ENCODE measurements at regions not wholly inside any gene's neighbourhood (a gene's known extent, or its start where the extent isn't known, plus 50 kb on each side); places are given as distances from the start of the nearest gene placed in this dataset.
"Not testable (repeated sequence)": the region's sequence is repeated elsewhere in the genome, so short reads cannot be mapped to it uniquely, and the experiment has no call there.

GRCh38 chr7:82559193-82559805 is 115.7 kb upstream of the CACNA2D1 start:
- no peak for DNase-seq

DNA sequence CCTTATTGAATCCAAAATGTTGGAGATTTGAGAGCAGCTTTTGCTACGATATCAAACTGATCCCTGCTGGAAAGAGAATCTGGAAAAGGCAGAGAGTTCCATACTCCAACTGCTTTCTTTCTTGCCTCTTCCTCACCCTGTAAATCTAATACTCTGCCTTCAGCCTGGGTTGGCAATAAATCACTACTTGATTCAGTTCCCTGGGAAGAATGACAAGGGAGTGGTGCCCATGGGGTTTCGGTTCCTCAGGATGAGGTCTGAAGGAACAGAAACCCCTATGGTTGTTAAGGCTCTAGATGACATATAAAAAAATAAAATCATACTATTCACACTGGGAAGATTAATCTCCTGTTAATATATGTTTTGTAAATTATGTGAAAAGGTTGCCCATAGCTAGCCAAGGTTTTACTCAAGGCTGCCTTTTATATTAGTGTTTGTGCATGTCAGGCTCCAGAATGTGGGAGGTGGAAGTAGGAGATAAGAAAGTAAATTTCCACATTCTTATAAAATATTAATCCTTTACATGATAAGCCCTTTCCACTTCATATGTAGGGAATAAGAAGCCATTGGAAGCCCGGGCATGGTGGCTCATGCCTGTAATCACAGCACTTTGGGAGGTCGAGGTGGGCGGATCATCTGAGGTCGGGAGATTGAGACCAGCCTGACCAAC is 106.2 kb upstream of the CACNA2D1 start:
- no peak for DNase-seq

- DNase-seq, result no peak
Observed at GRCh38 chr7:82548141-82548688, 104.6 kb upstream of the CACNA2D1 start.

GRCh38 chr7:82542665-82543064 is 99.1 kb upstream of the CACNA2D1 start:
- DNase-seq, result no peak

- no peak for DNase-seq
Observed at GRCh38 chr7:82539969-82540368, 96.4 kb upstream of the CACNA2D1 start.

DNA sequence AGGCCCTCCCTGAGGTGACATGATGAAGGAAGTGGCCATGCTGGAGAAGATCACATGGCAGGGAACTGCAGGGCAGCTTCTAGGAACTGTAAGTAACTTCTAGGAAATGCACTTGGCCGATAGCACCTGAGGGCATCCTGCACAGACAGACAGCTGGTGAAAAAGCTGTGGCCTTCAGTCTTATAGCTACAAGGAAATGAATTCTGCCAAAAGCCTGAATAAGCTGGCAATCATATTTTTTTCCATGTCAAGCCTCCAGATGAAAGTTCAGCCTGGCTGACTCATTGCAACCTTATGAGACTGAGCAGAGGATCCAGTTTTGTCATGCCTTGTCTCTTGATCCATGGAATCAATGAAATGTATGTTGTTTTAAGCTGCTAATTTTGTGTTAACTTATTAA is 91.1 kb upstream of the CACNA2D1 start:
- no peak for DNase-seq

GRCh38 chr7:82530361-82530760 is 86.8 kb upstream of the CACNA2D1 start:
- DNase-seq, result no peak

DNA sequence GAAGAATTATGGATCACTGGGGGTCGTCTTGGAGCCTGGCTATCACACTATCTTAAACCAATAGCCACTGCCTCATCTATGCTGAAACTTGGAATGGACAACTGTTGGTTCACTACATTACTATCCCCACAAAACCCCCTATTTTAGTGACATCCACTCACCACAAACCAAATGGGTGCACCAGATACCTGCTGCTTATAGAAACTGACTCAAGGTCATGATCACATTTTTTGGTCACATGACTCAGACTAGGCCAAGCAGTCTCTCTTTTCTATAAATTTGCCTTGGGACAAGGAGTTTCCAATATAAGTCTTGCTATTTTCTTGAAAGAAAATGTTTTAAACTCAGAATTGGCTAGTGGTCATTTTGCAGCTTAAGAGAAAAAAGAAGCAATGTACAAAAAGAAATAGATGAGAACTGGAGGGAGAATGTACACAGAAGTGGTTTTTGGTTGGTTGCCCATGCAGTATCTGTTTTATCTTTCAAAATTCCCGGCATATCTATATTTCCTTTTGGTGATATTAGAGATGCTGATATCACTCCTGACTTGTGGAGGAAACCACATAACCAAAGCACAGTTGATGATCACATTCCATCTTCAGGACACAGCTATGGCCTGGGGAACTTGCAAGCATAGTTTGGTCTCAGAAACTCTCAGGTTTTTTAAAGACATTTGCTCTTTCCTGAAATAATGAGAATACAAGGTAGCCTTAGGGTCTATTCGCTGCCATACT is 85.2 kb upstream of the CACNA2D1 start:
- DNase-seq, result no peak

DNA sequence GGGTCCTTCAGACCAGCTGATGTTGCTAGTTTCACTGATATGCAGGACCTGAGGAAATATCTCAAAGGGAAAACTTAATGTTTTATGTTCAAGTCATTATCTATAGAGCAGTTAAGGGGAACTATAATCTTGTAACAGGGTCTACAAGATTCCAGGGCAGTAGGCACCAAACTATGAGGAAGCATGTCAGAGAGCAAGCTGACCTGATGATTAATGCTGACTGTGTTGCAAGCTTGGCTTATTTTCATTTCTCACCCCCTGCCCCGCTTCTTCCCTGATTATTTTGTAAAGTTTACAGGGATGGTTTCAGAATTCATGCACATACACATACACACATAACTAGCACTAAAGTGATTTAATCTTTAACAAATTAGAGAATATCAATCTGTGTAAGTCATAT is 84.3 kb upstream of the CACNA2D1 start:
- DNase-seq, result no peak

GRCh38 chr7:82521906-82522445 is 78.4 kb upstream of the CACNA2D1 start:
- DNase-seq, result no peak

DNA sequence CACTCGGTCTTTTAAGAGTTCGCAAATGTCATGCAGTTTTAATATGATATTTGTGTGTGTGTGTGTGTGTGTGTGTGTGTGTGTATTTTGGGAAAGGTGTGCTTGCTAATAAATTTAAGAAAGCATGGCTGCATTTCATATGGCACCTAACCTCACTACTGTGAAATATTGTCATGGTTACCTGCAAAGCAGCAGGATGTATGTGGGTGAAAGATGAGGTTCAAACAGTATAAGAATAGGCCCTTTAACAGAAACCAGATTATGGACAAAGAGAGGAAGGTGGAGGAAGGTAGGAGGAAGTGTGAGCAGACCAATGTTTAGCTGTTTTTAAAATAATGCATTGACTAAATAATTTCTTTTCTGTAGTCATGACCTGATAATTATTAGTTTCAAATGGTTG is 73.5 kb upstream of the CACNA2D1 start:
- no peak for DNase-seq

DNA sequence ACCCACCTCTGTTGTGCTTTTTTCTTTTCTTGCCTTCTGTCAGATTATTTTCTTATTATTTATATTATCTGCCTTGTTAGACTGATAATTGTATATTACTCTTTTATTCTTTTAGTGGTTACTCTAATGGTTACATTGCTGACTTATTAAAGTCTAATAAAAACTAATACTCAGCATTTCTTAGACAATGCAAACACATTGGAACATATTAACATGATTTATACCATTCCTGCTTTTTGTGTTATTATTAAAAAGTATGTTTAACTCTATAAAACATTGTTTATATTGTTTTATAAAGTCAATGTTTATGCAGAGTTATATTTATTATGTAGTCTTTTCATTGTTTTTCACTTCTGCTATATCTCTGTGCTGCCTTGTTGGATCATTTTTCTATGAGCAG is 68.0 kb upstream of the CACNA2D1 start:
- no peak for DNase-seq

DNA sequence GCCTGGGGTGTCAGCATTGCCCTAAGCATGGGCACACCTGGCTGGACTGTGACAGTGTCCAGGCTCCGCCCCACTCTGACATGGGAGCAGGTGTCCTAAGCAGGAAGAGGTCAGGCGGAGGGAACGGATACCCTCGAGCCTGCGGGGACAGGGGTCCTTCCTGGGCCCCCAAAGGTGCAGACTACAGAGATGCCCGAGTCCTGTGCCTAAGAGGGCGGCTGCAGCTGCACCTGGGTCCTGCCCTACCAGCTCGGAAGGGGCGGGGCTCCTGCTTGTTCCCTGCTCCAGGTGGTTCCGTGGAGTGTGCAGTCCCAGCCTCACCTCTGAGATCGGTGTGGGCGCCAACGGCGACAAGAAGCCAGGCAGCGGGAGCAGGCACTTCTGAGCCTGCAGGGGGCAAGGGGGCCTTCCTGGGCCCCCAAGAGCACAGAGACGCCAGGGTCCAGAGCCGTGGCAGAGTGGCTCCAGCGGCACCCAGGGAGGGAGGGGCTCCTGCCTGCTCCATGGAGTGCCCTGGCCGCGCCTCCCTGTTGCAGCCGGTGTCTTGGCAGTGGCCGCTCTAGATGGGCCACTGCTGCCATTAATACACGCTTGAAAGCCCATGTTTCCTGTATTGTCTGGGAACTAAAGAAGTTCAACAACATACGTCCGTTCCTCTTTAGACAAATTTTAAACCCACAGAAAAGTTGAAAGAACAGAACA is 64.5 kb upstream of the CACNA2D1 start:
- DNase-seq, result no peak

DNA sequence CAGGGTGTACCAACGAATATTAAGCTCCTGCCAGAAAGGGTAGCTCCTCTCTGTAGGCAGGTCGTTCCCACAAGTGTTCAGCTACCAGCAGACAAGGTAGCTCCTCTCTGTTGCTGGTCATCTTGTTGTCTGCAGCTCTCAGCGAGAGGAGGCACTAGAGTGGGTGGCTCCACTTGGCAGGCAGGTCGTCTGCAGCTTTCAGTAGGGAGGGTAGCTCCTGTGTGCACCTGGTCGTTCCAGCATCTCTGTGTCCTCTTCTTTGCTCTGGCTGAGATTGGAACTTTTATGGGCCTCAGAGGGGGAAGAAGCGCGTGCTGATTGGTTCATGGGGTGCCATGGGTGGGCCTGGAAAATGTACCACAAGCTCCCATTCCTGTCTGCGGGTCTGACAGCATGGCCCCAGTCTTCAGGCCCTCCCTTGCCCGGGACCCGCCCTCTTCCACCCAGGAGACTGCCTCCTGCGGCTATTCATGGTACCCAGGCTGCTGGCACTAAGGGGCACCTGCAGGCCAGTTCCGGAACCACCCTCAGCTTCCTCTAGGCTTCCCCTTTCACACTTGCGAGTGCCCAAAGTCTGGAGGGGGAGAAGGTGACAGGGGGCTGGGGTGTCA is 63.9 kb upstream of the CACNA2D1 start:
- no peak for DNase-seq

GRCh38 chr7:82506702-82507101 is 63.1 kb upstream of the CACNA2D1 start:
- no peak for DNase-seq

GRCh38 chr7:82506208-82506607 is 62.6 kb upstream of the CACNA2D1 start:
- DNase-seq, result no peak

GRCh38 chr7:82501346-82501745 is 57.8 kb upstream of the CACNA2D1 start:
- DNase-seq, result no peak

DNA sequence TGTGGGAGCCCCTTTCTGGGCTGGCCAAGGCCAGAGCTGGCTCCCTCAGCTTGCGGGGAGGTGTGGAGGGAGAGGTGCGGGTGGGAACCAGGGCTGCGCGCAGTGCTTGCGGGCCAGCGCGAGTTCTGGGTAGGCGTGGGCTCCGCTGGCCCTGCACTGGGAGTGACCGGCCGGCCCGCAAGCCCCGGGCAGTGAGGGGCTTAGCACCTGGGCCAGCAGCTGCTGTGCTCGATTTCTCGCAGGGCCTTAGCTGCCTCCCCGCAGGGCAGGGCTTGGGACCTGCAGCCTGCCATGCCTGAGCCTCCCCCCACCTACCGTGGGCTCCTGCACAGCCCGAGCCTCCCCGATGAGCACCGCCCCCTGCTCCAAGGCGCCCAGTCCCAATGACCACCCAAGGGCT is 56.0 kb upstream of the CACNA2D1 start:
- DNase-seq, result not testable (repeated sequence)

- DNase-seq, result no peak
Observed at GRCh38 chr7:82494420-82494819, 50.8 kb upstream of the CACNA2D1 start.

All from midbrain (tissue), 1 donor.